Panc1 (cell line): ENCODE measurements at regions not wholly inside any gene's neighbourhood (a gene's known extent, or its start where the extent isn't known, plus 50 kb on each side); places are given as distances from the start of the nearest gene placed in this dataset.

ENCODE experiments used
- ATAC-seq: fragments of 200-7000 bp; cut with Tn5 transposase; 2 replicates; pipeline ENCODE4 v1.9.1; 2020; ENCODE audit warnings: mild to moderate bottlenecking, moderate library complexity
- BruUV-seq: library from RNA; stranded (reverse); fragments of 400-500 nt; replicated peaks from 2 replicates; lab custom pipeline; 2021; lab: Mats Ljungman, UMichigan
- CTCF ChIA-PET: fragments of 300-600 bp; sonication (Branson Sonifier 250); formaldehyde crosslinking; loops from one replicate; lab custom pipeline; 2022; ENCODE audit warnings: antibody characterized with exemption; lab: Charles Lee
- POLR2A ChIA-PET: fragments of 300-600 bp; sonication (Branson Sonifier 250); formaldehyde crosslinking; loops from one replicate; lab custom pipeline; 2022; ENCODE audit warnings: antibody characterized with exemption; lab: Charles Lee
- DNase-seq: peaks from one replicate; pipeline ENCODE4 v3.0.0-alpha.2; 2010; ENCODE audit warnings: low read depth, low spot score
- H3K27ac ChIP-seq: 2 replicates; pipeline ENCODE4 v1.5.1; 2011; ENCODE audit warnings: mild to moderate bottlenecking, low read length, inconsistent platforms
- H3K27me3 ChIP-seq: fragments of 200-500 bp; sonication (Bioruptor generic); 2 replicates; pipeline ENCODE4 v1.6.0; 2014; ENCODE audit warnings: low read length, inconsistent platforms; ENCODE audit not compliant: control insufficient read depth, insufficient read depth
- H3K36me3 ChIP-seq: fragments of 200-500 bp; sonication (Bioruptor generic); 2 replicates; pipeline ENCODE4 v1.5.1; 2014; ENCODE audit warnings: inconsistent platforms, mild to moderate bottlenecking, low read length, moderate library complexity; ENCODE audit not compliant: control insufficient read depth, insufficient read depth
- H3K4me1 ChIP-seq: 2 replicates; pipeline ENCODE4 v1.5.1; 2011; ENCODE audit warnings: inconsistent platforms, mild to moderate bottlenecking, low read length, moderate library complexity; ENCODE audit not compliant: control insufficient read depth, insufficient read depth
- H3K4me3 ChIP-seq, 2 experiments: 2 replicates each; pipeline ENCODE4 v1.5.1; 2011 to 2012; ENCODE audit warnings: low read depth in 2 of 2, low read length in 2 of 2, mild to moderate bottlenecking in 2 of 2, inconsistent platforms in 1 of 2, moderate library complexity in 1 of 2
- H3K9me3 ChIP-seq: fragments of 200-500 bp; sonication (Bioruptor generic); 2 replicates; pipeline ENCODE4 v1.5.1; 2014; ENCODE audit warnings: low read depth, mild to moderate bottlenecking, inconsistent platforms, low read length, moderate library complexity; ENCODE audit not compliant: control insufficient read depth, insufficient read depth
- POLR2AphosphoS5 ChIP-seq: IDR thresholded peaks from 2 replicates; pipeline ENCODE4 v1.6.1; 2012; ENCODE audit warnings: mild to moderate bottlenecking, low read depth, low read length, moderate library complexity
- SIN3A ChIP-seq: IDR thresholded peaks from 2 replicates; pipeline ENCODE4 v1.6.1; 2012; ENCODE audit warnings: low read depth, mild to moderate bottlenecking, low read length, moderate library complexity, borderline replicate concordance; ENCODE audit not compliant: insufficient read depth
- TCF7L2 ChIP-seq: IDR thresholded peaks from 2 replicates; pipeline ENCODE4 v1.6.1; 2011; ENCODE audit warnings: mild to moderate bottlenecking, low read depth, low read length, inconsistent platforms
- in situ Hi-C: cut with HindIII; loops from 2 replicates; pipeline ENCODE4 v1.10.0; 2016; ENCODE audit warnings: low sequenced_read_pairs, low pct_unique_long_range_greater_than_20kb
- intact Hi-C: fragments of 100-400 bp; cut with micrococcal nuclease; formaldehyde crosslinking; loops from one replicate; pipeline ENCODE4 v1.10.0; 2022; ENCODE audit not compliant: unreplicated experiment
- TF ChIP-seq, protein P1 (sequence below): fragments of 450-650 bp; IDR thresholded peaks from 2 replicates; pipeline ENCODE4 v1.5.1; 2017; ENCODE audit warnings: mild to moderate bottlenecking
- TF ChIP-seq, protein P2 (sequence below), 2 experiments: IDR thresholded peaks; 2 replicates each; pipeline ENCODE4 v1.6.1; 2011 to 2012; ENCODE audit warnings: low read depth in 2 of 2, control low read depth in 1 of 2, low read length in 1 of 2, mild to moderate bottlenecking in 1 of 2, moderate library complexity in 1 of 2; ENCODE audit not compliant: insufficient read depth in 1 of 2

DNA sequence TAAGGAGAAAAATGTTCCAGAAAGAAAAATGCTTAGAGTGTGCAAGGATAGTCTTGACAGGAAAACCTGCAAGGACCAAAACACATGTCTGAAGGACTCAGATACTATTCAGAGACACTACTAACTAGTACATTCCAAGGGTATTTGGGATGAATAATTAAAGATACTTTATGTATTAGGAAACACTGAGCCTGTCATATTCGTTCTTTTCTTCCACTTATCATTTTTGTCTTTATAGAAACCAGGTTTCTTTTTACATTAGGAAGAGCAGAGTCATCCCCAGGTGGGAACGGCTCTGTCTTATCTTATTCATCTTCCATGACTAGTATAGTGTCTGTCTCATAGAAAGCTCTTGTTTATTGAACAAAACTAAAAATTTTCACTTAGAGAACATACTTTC, 296.2 kb upstream of the ESRRG start:
- H3K4me1 ChIP-seq = no peaks in the 10 kb centered on the region
- TF ChIP-seq SIN3A = no peak
- TF ChIP-seq, protein P1, sequence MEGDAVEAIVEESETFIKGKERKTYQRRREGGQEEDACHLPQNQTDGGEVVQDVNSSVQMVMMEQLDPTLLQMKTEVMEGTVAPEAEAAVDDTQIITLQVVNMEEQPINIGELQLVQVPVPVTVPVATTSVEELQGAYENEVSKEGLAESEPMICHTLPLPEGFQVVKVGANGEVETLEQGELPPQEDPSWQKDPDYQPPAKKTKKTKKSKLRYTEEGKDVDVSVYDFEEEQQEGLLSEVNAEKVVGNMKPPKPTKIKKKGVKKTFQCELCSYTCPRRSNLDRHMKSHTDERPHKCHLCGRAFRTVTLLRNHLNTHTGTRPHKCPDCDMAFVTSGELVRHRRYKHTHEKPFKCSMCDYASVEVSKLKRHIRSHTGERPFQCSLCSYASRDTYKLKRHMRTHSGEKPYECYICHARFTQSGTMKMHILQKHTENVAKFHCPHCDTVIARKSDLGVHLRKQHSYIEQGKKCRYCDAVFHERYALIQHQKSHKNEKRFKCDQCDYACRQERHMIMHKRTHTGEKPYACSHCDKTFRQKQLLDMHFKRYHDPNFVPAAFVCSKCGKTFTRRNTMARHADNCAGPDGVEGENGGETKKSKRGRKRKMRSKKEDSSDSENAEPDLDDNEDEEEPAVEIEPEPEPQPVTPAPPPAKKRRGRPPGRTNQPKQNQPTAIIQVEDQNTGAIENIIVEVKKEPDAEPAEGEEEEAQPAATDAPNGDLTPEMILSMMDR = no peak
- TF ChIP-seq, protein P2, sequence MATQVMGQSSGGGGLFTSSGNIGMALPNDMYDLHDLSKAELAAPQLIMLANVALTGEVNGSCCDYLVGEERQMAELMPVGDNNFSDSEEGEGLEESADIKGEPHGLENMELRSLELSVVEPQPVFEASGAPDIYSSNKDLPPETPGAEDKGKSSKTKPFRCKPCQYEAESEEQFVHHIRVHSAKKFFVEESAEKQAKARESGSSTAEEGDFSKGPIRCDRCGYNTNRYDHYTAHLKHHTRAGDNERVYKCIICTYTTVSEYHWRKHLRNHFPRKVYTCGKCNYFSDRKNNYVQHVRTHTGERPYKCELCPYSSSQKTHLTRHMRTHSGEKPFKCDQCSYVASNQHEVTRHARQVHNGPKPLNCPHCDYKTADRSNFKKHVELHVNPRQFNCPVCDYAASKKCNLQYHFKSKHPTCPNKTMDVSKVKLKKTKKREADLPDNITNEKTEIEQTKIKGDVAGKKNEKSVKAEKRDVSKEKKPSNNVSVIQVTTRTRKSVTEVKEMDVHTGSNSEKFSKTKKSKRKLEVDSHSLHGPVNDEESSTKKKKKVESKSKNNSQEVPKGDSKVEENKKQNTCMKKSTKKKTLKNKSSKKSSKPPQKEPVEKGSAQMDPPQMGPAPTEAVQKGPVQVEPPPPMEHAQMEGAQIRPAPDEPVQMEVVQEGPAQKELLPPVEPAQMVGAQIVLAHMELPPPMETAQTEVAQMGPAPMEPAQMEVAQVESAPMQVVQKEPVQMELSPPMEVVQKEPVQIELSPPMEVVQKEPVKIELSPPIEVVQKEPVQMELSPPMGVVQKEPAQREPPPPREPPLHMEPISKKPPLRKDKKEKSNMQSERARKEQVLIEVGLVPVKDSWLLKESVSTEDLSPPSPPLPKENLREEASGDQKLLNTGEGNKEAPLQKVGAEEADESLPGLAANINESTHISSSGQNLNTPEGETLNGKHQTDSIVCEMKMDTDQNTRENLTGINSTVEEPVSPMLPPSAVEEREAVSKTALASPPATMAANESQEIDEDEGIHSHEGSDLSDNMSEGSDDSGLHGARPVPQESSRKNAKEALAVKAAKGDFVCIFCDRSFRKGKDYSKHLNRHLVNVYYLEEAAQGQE (IDR thresholded peaks at IDR 0.05; ENCODE audit: insufficient read depth in 1 of 2, low read depth in 2 of 2, low read length in 1 of 2) = no peak
- no peak for TF ChIP-seq TCF7L2
- ATAC-seq (no peak), DNase-seq (no peak)
- H3K27me3 ChIP-seq = no peaks in the 10 kb centered on the region
- no TSS peak for BruUV-seq
- no peaks in the 10 kb centered on the region for H3K9me3 ChIP-seq
- intact Hi-C loops (no loop called here), in situ Hi-C loops (no loop called here)
- ChIA-PET CTCF (no interaction called here), POLR2A (no interaction called here)
- H3K4me3 ChIP-seq = no peak overlapping the region
- no peaks in the 10 kb centered on the region for H3K36me3 ChIP-seq
- H3K27ac ChIP-seq = no peak overlapping the region

DNA sequence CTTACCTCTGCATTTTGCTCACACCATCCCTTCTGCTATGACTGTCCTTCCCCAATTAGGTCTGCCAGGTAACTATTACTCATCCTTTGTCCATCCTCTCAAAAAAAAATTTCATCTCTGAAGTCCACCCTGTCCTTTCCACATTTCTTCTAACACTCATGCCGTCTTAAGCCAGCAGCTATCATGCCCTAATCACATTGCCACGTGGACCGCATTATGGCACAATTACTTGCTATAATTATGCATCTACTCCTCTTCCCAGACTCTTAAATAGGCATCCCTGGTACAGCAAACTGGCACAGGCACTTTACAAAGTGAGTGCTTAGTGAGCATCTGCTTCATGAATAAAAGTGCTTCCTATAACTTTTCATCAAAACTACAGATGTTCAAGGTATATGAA, 295.4 kb upstream of the ESRRG start:
- in situ Hi-C loops (no loop called here), intact Hi-C loops (no loop called here)
- ChIA-PET POLR2A (no interaction called here), CTCF (no interaction called here)
- no peaks in the 10 kb centered on the region for H3K27me3 ChIP-seq
- H3K9me3 ChIP-seq = no peaks in the 10 kb centered on the region
- H3K4me3 ChIP-seq = no peak overlapping the region
- TF ChIP-seq POLR2AphosphoS5 (no peak), TCF7L2 (no peak), SIN3A (no peak)
- TF ChIP-seq, protein P2 (IDR thresholded peaks at IDR 0.05; ENCODE audit: insufficient read depth in 1 of 2, low read depth in 2 of 2, low read length in 1 of 2) = no peak
- TF ChIP-seq, protein P1 = no peak
- H3K4me1 ChIP-seq = no peaks in the 10 kb centered on the region
- ATAC-seq (no peak), DNase-seq (no peak)
- H3K27ac ChIP-seq = no peak overlapping the region
- no TSS peak for BruUV-seq
- no peaks in the 10 kb centered on the region for H3K36me3 ChIP-seq
